ENCODE measurements at regions not wholly inside any gene's neighbourhood (a gene's known extent, or its start where the extent isn't known, plus 50 kb on each side); places are given as distances from the start of the nearest gene placed in this dataset.

GRCh38 chr3:59660376-59660775, 610.6 kb upstream of the CFAP20DC start:
- TF ChIP-seq EZH2phosphoT487 (IDR thresholded peaks at IDR 0.05; ENCODE audit: unreplicated experiment) (no peak), JUNB (IDR thresholded peaks at IDR 0.05; ENCODE audit: unreplicated experiment) (no peak), CTCF (conservative IDR thresholded peaks at IDR 0.05; ENCODE audit: low read depth in 2 of 2) (no peak), POLR2AphosphoS5 (IDR thresholded peaks at IDR 0.05; ENCODE audit: low read depth) (no peak), REST (IDR thresholded peaks at IDR 0.05; ENCODE audit: unreplicated experiment) (no peak), EZH2 (IDR thresholded peaks at IDR 0.05; ENCODE audit: low read depth, unreplicated experiment) (no peak)
